Fibroblast of skin of right quadriceps (primary cell): ENCODE measurements at regions not wholly inside any gene's neighbourhood (a gene's known extent, or its start where the extent isn't known, plus 50 kb on each side); places are given as distances from the start of the nearest gene placed in this dataset.

Source experiments
- DNase-seq: peaks from one replicate; pipeline ENCODE4 v3.0.0-alpha.2; 2013

DNA sequence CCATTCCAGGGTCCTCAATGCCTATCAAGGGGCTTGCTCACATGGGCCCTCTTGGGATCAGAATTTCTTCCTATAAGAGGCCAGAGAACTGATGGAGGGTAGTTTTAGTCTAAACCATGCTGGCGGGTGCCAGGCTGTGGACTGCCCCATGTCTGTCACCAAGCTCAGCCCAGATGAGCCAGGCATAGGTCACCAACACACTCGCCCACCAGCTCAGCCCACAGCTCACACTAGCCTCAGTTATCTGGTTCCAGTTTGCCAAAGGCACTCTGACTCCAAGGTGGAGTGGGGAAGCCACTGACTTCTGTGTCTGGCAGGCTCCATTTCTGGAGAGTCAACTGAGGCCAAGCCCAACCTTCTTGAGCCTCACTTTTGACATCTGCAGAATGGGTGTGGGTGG lies 50.7 kb upstream of the INSYN1 start:
- DNase-seq: no peak

DNA sequence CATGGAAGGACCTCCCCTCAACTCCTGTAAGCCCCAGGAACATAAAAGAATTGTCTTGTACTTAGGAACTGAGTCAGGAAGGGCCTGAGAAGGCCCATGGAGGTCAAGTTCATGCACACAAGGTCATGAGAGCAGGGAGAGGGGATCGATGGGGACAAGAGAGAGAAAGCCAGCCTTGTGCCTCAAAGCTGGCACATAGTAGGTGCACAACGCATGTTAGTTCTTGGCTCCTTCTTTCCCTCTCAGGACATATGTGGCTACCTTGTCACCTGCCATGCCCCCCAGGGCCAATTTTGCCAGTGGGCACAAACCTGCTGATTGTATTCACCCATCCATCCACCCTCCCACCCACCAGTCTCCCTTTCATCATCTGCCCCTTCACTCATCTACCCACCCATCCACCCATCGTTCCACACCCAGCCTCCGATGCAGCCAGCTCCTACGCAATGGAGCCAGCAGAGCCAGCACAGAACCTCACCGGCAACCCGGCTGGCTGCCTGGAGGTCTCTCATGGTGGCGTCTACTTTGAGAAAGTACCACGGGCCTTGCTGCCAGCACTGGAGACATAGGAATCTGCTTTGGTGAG lies 52.4 kb upstream of the INSYN1 start:
- no peak for DNase-seq

- no peak for DNase-seq
Measured at GRCh38 chr15:73806698-73807483, 53.7 kb upstream of the INSYN1 start.

DNA sequence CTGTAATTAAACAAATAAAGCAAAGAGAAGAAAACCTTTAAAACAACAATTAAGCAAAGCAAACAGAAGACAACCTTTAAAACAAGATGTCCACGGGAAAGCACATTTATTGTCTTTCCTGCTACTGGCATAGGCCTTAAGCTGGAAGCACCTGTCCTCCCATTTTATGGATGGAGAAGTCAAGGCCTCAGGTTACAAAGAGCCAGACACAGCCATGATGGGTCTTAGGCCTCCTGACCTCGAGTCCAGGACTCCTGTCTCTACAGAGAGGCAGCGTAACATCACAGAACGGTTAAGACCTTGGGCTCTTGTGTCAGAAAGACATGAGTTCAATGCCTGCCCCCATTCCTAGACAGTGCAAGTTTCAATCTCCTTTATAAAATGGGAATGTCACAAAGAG lies 54.7 kb upstream of the INSYN1 start:
- DNase-seq: no peak

DNA sequence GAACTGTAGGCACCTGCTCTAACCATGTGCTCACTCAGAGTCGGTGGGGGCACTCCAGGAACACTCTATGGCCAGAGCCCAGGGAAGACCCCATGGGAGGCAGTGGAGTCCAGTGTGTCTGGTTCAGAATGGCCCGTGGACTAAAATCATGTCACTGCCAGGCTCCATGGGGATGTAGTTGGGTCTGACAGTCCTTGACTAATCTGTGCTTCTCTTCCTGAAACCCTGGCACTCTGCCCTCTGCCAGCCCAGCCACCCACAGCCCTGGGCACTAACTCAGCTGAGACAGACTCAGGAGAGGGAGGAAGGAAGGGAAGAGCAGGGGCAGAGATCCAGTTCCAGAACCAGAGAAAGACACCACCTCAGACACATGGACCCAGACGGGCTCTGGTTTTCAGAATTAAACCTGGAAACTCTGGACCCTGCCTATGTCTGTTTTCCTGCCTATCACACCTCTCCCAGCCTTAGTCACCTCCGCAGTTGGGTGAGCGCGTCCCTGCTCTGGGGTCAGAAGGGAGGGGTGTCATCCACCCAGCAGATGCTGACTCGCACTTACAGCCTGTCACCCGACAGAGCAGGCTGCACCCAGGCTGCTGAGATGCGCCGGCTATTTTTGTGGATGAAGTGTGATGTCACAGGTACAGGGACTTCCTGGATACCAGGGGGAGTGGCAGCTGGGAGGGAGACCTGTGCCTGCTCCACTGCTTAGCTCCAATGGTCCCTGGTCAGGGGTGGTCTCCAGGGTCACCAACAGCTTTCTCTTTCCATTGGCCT lies 56.8 kb upstream of the INSYN1 start:
- peak; percentile 18 for DNase-seq

DNA sequence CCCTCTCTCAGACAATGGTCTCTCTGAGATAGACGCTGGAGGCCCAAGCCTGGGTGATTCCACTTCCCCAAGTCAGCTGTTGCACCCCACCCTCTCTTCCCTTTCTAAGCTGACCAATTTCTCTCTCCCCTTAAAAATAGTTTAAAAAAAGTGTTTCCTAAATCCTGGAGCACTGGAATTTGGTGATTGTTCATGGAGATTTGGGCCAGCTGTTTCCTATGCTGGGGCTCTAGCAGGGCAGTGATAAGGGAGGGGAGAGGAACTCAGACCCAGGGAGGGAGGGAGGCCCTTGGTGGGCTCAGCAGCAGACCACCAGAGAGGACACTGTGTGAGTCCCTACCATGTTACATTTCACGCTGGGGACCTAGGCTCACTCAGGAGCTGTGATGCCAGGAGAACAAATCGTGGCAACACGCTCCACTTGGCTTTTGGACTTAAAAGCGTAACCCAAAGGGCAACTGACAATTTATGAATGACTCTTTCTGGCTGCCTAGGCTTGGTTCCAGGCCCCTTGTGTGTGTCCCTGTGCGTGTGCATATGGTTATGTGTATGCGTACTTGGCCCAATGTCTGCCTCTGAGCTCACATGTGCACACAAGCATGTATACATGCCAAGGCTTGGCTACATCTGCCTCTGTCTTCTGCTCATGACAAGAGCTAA lies 59.8 kb upstream of the INSYN1 start:
- no peak for DNase-seq

GRCh38 chr15:73813589-73813988 lies 59.8 kb upstream of the TBC1D21 start:
- no peak for DNase-seq

DNA sequence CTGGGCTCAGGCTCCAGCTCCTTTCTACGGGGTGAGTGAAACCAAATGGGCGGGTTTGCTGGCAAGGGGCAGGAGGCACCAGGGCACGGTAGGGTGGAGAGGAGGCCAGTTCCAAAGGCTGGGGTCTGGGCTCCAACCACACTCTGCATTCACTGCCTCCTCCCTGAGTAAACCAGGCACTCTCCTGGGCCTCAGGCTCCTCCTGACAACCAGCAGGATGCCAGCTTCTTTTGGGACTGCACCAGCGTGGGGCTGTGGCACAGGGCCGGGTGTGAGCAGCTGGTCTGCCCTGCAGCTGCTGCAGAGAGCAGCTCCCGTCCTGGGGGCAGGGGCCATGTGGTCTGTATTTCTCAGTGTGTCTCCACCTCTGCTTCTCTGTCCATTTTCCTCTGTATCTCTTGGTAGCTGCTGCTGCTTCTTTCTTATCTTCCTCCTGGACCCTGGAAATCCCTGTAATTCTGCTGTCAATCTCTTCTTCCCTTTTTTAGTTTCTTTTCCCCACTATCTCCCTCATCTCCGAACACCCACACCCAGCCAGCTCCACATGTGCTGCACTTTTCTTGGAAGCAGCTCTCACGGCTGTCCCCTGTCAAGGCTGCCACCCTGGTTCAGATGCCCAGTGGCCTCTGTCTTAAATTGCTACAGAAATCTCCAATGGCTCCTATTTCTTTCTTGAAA lies 54.9 kb upstream of the TBC1D21 start:
- DNase-seq: no peak

DNA sequence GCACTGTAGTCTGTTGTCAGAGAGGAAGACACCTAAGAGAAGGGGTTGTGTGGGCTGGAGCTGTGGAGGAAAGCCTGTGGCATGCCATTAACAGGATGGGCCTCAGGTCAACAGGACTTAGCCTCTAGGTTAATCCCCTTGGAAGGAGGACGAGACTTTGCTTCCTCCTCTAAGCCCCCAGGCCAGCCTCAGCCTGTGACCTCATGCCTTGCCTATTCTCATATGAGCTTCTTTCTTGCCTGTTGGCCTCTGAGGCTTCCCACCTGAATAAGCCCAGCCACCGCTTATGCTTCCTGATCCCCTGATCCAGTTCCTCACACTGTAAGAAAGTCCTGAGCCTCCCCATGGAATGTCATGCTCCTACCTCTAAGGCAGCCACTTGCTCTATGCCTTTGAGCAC lies 52.2 kb upstream of the TBC1D21 start:
- no peak for DNase-seq

GRCh38 chr15:73822998-73823397 lies 50.4 kb upstream of the TBC1D21 start:
- DNase-seq: peak; percentile 25
